Stimulated activated CD8-positive, alpha-beta memory T cell treated with anti-CD3 and anti-CD28 coated beads, Interleukin-15, amount 100 ng/mL, for 1 hour (primary cell): ENCODE measurements at regions not wholly inside any gene's neighbourhood (a gene's known extent, or its start where the extent isn't known, plus 50 kb on each side); places are given as distances from the start of the nearest gene placed in this dataset.

Source experiments
- DNase-seq: peaks from one replicate; pipeline ENCODE4 v3.0.0-alpha.2; 2020; ENCODE audit warnings: low read depth

- no peak for DNase-seq
Observed at GRCh38 chr2:41597680-41598079, 450.1 kb upstream of the PKDCC start.

- no peak for DNase-seq
Observed at GRCh38 chr2:41598161-41598894, 449.5 kb upstream of the PKDCC start.

GRCh38 chr2:41600460-41600859 lies 447.4 kb upstream of the PKDCC start:
- no peak for DNase-seq

GRCh38 chr2:41602341-41602740 lies 445.5 kb upstream of the PKDCC start:
- DNase-seq = no peak

- DNase-seq = no peak
Observed at GRCh38 chr2:41605311-41605710, 442.5 kb upstream of the PKDCC start.

- DNase-seq = no peak
Observed at GRCh38 chr2:41605914-41606313, 441.9 kb upstream of the PKDCC start.

- DNase-seq = no peak
Observed at GRCh38 chr2:41610501-41611190, 437.2 kb upstream of the PKDCC start.

- DNase-seq = no peak
Observed at GRCh38 chr2:41618754-41619153, 429.1 kb upstream of the PKDCC start.

GRCh38 chr2:41621095-41621494 lies 426.7 kb upstream of the PKDCC start:
- DNase-seq = no peak

- DNase-seq = no peak
Observed at GRCh38 chr2:41621563-41621962, 426.3 kb upstream of the PKDCC start.

GRCh38 chr2:41622301-41622700 lies 425.5 kb upstream of the PKDCC start:
- DNase-seq = no peak

GRCh38 chr2:41626936-41627335 lies 420.9 kb upstream of the PKDCC start:
- DNase-seq = no peak

- no peak for DNase-seq
Observed at GRCh38 chr2:41634686-41635085, 413.1 kb upstream of the PKDCC start.

GRCh38 chr2:41644936-41645335 lies 402.9 kb upstream of the PKDCC start:
- DNase-seq = no peak

- DNase-seq = no peak
Observed at GRCh38 chr2:41647468-41648050, 400.3 kb upstream of the PKDCC start.

- no peak for DNase-seq
Observed at GRCh38 chr2:41657226-41657625, 390.6 kb upstream of the PKDCC start.

GRCh38 chr2:41659758-41660157 lies 388.1 kb upstream of the PKDCC start:
- DNase-seq = no peak

- DNase-seq = no peak
Observed at GRCh38 chr2:41662461-41662860, 385.4 kb upstream of the PKDCC start.

- no peak for DNase-seq
Observed at GRCh38 chr2:41663056-41663455, 384.8 kb upstream of the PKDCC start.

GRCh38 chr2:41668529-41668928 lies 379.3 kb upstream of the PKDCC start:
- no peak for DNase-seq

- DNase-seq = no peak
Observed at GRCh38 chr2:41678639-41679038, 369.2 kb upstream of the PKDCC start.

GRCh38 chr2:41686156-41686555 lies 361.7 kb upstream of the PKDCC start:
- no peak for DNase-seq

- no peak for DNase-seq
Observed at GRCh38 chr2:41691561-41691960, 356.3 kb upstream of the PKDCC start.
